ENCODE measurements at regions not wholly inside any gene's neighbourhood (a gene's known extent, or its start where the extent isn't known, plus 50 kb on each side); places are given as distances from the start of the nearest gene placed in this dataset.

GRCh38 chr6:126811321-126811720, 307.1 kb upstream of the RSPO3 start:
- H3K36me3 ChIP-seq (ENCODE audit: low read depth, missing control alignments): no peaks in the 10 kb centered on the region
- H3K27ac ChIP-seq: no peak overlapping the region
- H3K4me1 ChIP-seq: no peaks in the 10 kb centered on the region
- DNase-seq: no peak
- intact Hi-C loops (cut with DNase I; ENCODE audit: low total_unique reads): no loop called here
- H3K9me3 ChIP-seq: no peaks in the 10 kb centered on the region
- H3K27me3 ChIP-seq: no peaks in the 10 kb centered on the region
- WGBS, 2 donors: 36 to 39% methylated on average over 3 of the region's 3 CpGs
- TF ChIP-seq POLR2A (IDR thresholded peaks at IDR 0.05): no peak
- TF ChIP-seq, protein P1, sequence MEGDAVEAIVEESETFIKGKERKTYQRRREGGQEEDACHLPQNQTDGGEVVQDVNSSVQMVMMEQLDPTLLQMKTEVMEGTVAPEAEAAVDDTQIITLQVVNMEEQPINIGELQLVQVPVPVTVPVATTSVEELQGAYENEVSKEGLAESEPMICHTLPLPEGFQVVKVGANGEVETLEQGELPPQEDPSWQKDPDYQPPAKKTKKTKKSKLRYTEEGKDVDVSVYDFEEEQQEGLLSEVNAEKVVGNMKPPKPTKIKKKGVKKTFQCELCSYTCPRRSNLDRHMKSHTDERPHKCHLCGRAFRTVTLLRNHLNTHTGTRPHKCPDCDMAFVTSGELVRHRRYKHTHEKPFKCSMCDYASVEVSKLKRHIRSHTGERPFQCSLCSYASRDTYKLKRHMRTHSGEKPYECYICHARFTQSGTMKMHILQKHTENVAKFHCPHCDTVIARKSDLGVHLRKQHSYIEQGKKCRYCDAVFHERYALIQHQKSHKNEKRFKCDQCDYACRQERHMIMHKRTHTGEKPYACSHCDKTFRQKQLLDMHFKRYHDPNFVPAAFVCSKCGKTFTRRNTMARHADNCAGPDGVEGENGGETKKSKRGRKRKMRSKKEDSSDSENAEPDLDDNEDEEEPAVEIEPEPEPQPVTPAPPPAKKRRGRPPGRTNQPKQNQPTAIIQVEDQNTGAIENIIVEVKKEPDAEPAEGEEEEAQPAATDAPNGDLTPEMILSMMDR (IDR thresholded peaks at IDR 0.05): no peak
- H3K4me3 ChIP-seq: no peak overlapping the region

- H3K4me1 ChIP-seq: no peaks in the 10 kb centered on the region
- 47 to 55% methylated on average over 3 of the region's 3 CpGs for WGBS, 2 donors
- H3K27me3 ChIP-seq: no peaks in the 10 kb centered on the region
- no peak overlapping the region for H3K4me3 ChIP-seq
- TF ChIP-seq POLR2A (IDR thresholded peaks at IDR 0.05): no peak
- TF ChIP-seq, protein P1 (IDR thresholded peaks at IDR 0.05): no peak
- H3K36me3 ChIP-seq (ENCODE audit: low read depth, missing control alignments): no peaks in the 10 kb centered on the region
- H3K9me3 ChIP-seq: no peaks in the 10 kb centered on the region
- no peak overlapping the region for H3K27ac ChIP-seq
- no peak for DNase-seq
- intact Hi-C loops (cut with DNase I; ENCODE audit: low total_unique reads): no loop called here
These were observed 306.5 kb upstream of the RSPO3 start for GRCh38 chr6:126812010-126812409.

DNA sequence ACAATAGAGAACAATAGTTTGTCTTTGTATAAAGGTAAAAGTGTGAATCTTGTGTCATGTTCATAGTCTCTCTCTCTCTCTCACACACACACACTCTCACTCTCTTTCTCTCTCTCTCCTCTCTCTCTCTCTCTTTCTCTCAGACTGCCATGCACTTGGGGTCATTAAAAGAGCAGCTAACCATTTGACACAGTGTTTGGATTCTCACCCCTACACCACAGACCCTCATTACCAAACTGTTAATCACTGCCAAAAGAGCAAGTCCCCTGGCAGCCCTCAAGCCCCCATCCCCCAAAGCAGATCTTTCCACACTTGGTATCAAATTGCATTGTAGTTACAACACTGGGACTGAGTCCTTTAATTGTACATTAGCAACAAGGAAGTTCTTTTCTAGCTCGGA, 305.8 kb upstream of the RSPO3 start:
- no peaks in the 10 kb centered on the region for H3K4me1 ChIP-seq
- WGBS, 2 donors: 32 to 36% methylated on average over 1 of the region's 1 CpG

GRCh38 chr6:126820634-126821033, 297.8 kb upstream of the RSPO3 start:
- Histone ChIP-seq H3K27ac (no peak overlapping the region), H3K27me3 (no peaks in the 10 kb centered on the region), H3K9me3 (no peaks in the 10 kb centered on the region), H3K4me3 (no peak overlapping the region), H3K4me1 (no peaks in the 10 kb centered on the region), H3K36me3 (ENCODE audit: low read depth, missing control alignments) (no peaks in the 10 kb centered on the region)
- TF ChIP-seq POLR2A (IDR thresholded peaks at IDR 0.05): no peak
- TF ChIP-seq, protein P1 (IDR thresholded peaks at IDR 0.05): no peak
- 96 to 97% methylated on average over 3 of the region's 3 CpGs for WGBS, 2 donors
- no peak for DNase-seq
- intact Hi-C loops (cut with DNase I; ENCODE audit: low total_unique reads): no loop called here

More for the DNA sequence above, 305.8 kb upstream of the RSPO3 start:
- no peak for TF ChIP-seq POLR2A (IDR thresholded peaks at IDR 0.05)
- no peaks in the 10 kb centered on the region for H3K36me3 ChIP-seq (ENCODE audit: low read depth, missing control alignments)
- no peaks in the 10 kb centered on the region for H3K9me3 ChIP-seq
- intact Hi-C loops (cut with DNase I; ENCODE audit: low total_unique reads): no loop called here
- no peak overlapping the region for H3K4me3 ChIP-seq
- H3K27ac ChIP-seq: no peak overlapping the region
- no peaks in the 10 kb centered on the region for H3K27me3 ChIP-seq
- no peak for DNase-seq

- intact Hi-C loops (cut with DNase I; ENCODE audit: low total_unique reads): no loop called here
- Histone ChIP-seq H3K36me3 (ENCODE audit: low read depth, missing control alignments) (no peaks in the 10 kb centered on the region), H3K4me1 (no peaks in the 10 kb centered on the region), H3K9me3 (no peaks in the 10 kb centered on the region), H3K4me3 (no peak overlapping the region), H3K27me3 (no peaks in the 10 kb centered on the region), H3K27ac (no peak overlapping the region)
- WGBS, 2 donors: 72 to 75% methylated on average over 2 of the region's 2 CpGs
- DNase-seq: no peak
- TF ChIP-seq, protein P1 (IDR thresholded peaks at IDR 0.05): no peak
- no peak for TF ChIP-seq POLR2A (IDR thresholded peaks at IDR 0.05)
These were observed 296.8 kb upstream of the RSPO3 start for GRCh38 chr6:126821706-126822105.
